Liver (tissue), 3 donors: ENCODE measurements at regions not wholly inside any gene's neighbourhood (a gene's known extent, or its start where the extent isn't known, plus 50 kb on each side); places are given as distances from the start of the nearest gene placed in this dataset.

Experiments used
- ATF3 ChIP-seq: IDR thresholded peaks from 2 replicates; pipeline ENCODE4 v1.6.1; 2016; ENCODE audit warnings: antibody characterized with exemption
- TAF1 ChIP-seq: conservative IDR thresholded peaks from 2 replicates; pipeline ENCODE4 v1.6.1; 2016; ENCODE audit warnings: antibody characterized with exemption, mild to moderate bottlenecking
- TF ChIP-seq, protein P1 (sequence below): fragments of 150-350 bp; IDR thresholded peaks from 2 replicates; pipeline ENCODE4 v1.5.1; 2017; ENCODE audit warnings: improper control_type of control experiment, low read depth, low read length; ENCODE audit not compliant: missing input control
- TF ChIP-seq, protein P2 (sequence below): IDR thresholded peaks from 2 replicates; pipeline ENCODE4 v1.6.1; 2016; ENCODE audit warnings: antibody characterized with exemption
- donor health status: healthy.
- donor health status: healthy.

GRCh38 chr7:88395715-88396114, 89.0 kb upstream of the STEAP4 start:
- TF ChIP-seq, protein P1, sequence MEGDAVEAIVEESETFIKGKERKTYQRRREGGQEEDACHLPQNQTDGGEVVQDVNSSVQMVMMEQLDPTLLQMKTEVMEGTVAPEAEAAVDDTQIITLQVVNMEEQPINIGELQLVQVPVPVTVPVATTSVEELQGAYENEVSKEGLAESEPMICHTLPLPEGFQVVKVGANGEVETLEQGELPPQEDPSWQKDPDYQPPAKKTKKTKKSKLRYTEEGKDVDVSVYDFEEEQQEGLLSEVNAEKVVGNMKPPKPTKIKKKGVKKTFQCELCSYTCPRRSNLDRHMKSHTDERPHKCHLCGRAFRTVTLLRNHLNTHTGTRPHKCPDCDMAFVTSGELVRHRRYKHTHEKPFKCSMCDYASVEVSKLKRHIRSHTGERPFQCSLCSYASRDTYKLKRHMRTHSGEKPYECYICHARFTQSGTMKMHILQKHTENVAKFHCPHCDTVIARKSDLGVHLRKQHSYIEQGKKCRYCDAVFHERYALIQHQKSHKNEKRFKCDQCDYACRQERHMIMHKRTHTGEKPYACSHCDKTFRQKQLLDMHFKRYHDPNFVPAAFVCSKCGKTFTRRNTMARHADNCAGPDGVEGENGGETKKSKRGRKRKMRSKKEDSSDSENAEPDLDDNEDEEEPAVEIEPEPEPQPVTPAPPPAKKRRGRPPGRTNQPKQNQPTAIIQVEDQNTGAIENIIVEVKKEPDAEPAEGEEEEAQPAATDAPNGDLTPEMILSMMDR: no peak
- TF ChIP-seq ATF3 (no peak), TAF1 (no peak)
- TF ChIP-seq, protein P2, sequence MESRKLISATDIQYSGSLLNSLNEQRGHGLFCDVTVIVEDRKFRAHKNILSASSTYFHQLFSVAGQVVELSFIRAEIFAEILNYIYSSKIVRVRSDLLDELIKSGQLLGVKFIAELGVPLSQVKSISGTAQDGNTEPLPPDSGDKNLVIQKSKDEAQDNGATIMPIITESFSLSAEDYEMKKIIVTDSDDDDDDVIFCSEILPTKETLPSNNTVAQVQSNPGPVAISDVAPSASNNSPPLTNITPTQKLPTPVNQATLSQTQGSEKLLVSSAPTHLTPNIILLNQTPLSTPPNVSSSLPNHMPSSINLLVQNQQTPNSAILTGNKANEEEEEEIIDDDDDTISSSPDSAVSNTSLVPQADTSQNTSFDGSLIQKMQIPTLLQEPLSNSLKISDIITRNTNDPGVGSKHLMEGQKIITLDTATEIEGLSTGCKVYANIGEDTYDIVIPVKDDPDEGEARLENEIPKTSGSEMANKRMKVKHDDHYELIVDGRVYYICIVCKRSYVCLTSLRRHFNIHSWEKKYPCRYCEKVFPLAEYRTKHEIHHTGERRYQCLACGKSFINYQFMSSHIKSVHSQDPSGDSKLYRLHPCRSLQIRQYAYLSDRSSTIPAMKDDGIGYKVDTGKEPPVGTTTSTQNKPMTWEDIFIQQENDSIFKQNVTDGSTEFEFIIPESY: no peak
